ENCODE measurements at regions not wholly inside any gene's neighbourhood (a gene's known extent, or its start where the extent isn't known, plus 50 kb on each side); places are given as distances from the start of the nearest gene placed in this dataset.

- no peak overlapping the region for H3K4me3 Mint-ChIP-seq
- TF ChIP-seq, protein P1, sequence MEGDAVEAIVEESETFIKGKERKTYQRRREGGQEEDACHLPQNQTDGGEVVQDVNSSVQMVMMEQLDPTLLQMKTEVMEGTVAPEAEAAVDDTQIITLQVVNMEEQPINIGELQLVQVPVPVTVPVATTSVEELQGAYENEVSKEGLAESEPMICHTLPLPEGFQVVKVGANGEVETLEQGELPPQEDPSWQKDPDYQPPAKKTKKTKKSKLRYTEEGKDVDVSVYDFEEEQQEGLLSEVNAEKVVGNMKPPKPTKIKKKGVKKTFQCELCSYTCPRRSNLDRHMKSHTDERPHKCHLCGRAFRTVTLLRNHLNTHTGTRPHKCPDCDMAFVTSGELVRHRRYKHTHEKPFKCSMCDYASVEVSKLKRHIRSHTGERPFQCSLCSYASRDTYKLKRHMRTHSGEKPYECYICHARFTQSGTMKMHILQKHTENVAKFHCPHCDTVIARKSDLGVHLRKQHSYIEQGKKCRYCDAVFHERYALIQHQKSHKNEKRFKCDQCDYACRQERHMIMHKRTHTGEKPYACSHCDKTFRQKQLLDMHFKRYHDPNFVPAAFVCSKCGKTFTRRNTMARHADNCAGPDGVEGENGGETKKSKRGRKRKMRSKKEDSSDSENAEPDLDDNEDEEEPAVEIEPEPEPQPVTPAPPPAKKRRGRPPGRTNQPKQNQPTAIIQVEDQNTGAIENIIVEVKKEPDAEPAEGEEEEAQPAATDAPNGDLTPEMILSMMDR (conservative IDR thresholded peaks at IDR 0.05) = no peak
- no CpG with 5 or more reads among the region's 4 CpGs for WGBS (ENCODE audit: extremely low coverage, insufficient read length, low lambda C conversion rate)
Observed at GRCh38 chr10:4568731-4569130, 257.3 kb upstream of the AKR1E2 start.

More at GRCh38 chr10:4568731-4569130, 257.3 kb upstream of the AKR1E2 start:
- H4K20me1 ChIP-seq (ENCODE audit: control insufficient read depth, insufficient read depth, insufficient read length) = no peaks in the 10 kb centered on the region
- H3K14ac ChIP-seq (ENCODE audit: insufficient read depth, low read length) = no peak overlapping the region
- Mint-ChIP-seq H3K27me3 (ENCODE audit: low read depth) (peaks cover 3% of the 10 kb centered on the region; the same call in 1 of the 2 replicates), H3K36me3 (ENCODE audit: insufficient read depth in 1 of 3, low read depth in 3 of 3) (no peaks in the 10 kb centered on the region), H3K9me3 (no peaks in the 10 kb centered on the region), H3K4me1 (no peaks in the 10 kb centered on the region), H3K27ac (no peak overlapping the region)
- H3K4me2 ChIP-seq (ENCODE audit: insufficient read depth, insufficient read length, low read length) = no peak overlapping the region
- no peak for DNase-seq
- no peak overlapping the region for H2AK5ac ChIP-seq (ENCODE audit: insufficient read length, low read length)
- no peaks in the 10 kb centered on the region for H3K23me2 ChIP-seq (ENCODE audit: insufficient read length, low read depth, low read length, poor library complexity, severe bottlenecking)
- no peak overlapping the region for H3K27ac ChIP-seq (ENCODE audit: insufficient read length, low read depth, low read length)
- no peak overlapping the region for H3K56ac ChIP-seq (ENCODE audit: insufficient read length, low read depth, low read length)
- H4K91ac ChIP-seq (ENCODE audit: insufficient read length, low read depth, low read length) = no peak overlapping the region
- H2BK12ac ChIP-seq (ENCODE audit: insufficient read length, low read depth, low read length) = no peak overlapping the region
- no peaks in the 10 kb centered on the region for H3K4me1 ChIP-seq (ENCODE audit: insufficient read depth, low read length)
- H2BK120ac ChIP-seq (ENCODE audit: low read depth, low read length, poor library complexity, severe bottlenecking) = no peak overlapping the region
- H3K79me1 ChIP-seq (ENCODE audit: insufficient read depth, low read depth, low read length, poor library complexity, severe bottlenecking) = no peaks in the 10 kb centered on the region
- no peaks in the 10 kb centered on the region for H3K79me2 ChIP-seq (ENCODE audit: insufficient read depth, low read length)
- H3K9me3 ChIP-seq (ENCODE audit: control insufficient read depth, low read depth, low read length) = no peaks in the 10 kb centered on the region
- H2BK5ac ChIP-seq (ENCODE audit: insufficient read length, low read length) = no peak overlapping the region
- no peak overlapping the region for H3K18ac ChIP-seq (ENCODE audit: insufficient read length, low read depth, low read length)
- H2AFZ ChIP-seq (ENCODE audit: low read length) = no peak overlapping the region
- no peaks in the 10 kb centered on the region for H3K27me3 ChIP-seq (ENCODE audit: insufficient read depth, low read length)
- no peak overlapping the region for H3K23ac ChIP-seq (ENCODE audit: insufficient read length, low read depth, low read length)
- H4K8ac ChIP-seq (replicated peaks; ENCODE audit: insufficient read length, low read depth, low read length) = no peak overlapping the region
- H2BK20ac ChIP-seq (ENCODE audit: low read depth, low read length, poor library complexity, severe bottlenecking) = no peak overlapping the region
- no peak overlapping the region for H3T11ph ChIP-seq (ENCODE audit: low read length)
- H3K9ac ChIP-seq (ENCODE audit: extremely low read depth, insufficient read length, low read length) = no peak overlapping the region
- H4K5ac ChIP-seq (ENCODE audit: insufficient read length, low read depth, low read length) = no peak overlapping the region
- no peak overlapping the region for H2BK15ac ChIP-seq (ENCODE audit: low read depth, low read length)
- no peak overlapping the region for H3K4ac ChIP-seq (ENCODE audit: low read depth, low read length)
